ENCODE measurements at regions not wholly inside any gene's neighbourhood (a gene's known extent, or its start where the extent isn't known, plus 50 kb on each side); places are given as distances from the start of the nearest gene placed in this dataset.

- no peak overlapping the region for H3K4me3 ChIP-seq (ENCODE audit: low read depth, low read length)
- no peak for TF ChIP-seq CTCF (IDR thresholded peaks at IDR 0.05; ENCODE audit: insufficient read depth, low read depth, low read length, missing control alignments)
- no peak for DNase-seq (ENCODE audit: low read depth)
These were observed 74.7 kb upstream of the EPHA7 start for GRCh38 chr6:93494057-93494456.

- TF ChIP-seq CTCF (IDR thresholded peaks at IDR 0.05; ENCODE audit: insufficient read depth, low read depth, low read length, missing control alignments) = no peak
- no peak overlapping the region for H3K4me3 ChIP-seq (ENCODE audit: low read depth, low read length)
- no peak for DNase-seq (ENCODE audit: low read depth)
These were observed 55.4 kb upstream of the EPHA7 start for GRCh38 chr6:93474733-93475179.

- TF ChIP-seq CTCF (IDR thresholded peaks at IDR 0.05; ENCODE audit: insufficient read depth, low read depth, low read length, missing control alignments) = no peak
These were observed 51.9 kb upstream of the EPHA7 start for GRCh38 chr6:93471281-93471680.

More at GRCh38 chr6:93471281-93471680, 51.9 kb upstream of the EPHA7 start:
- no peak for DNase-seq (ENCODE audit: low read depth)
- no peak overlapping the region for H3K4me3 ChIP-seq (ENCODE audit: low read depth, low read length)
